HG02884 (cell line): ENCODE measurements at regions not wholly inside any gene's neighbourhood (a gene's known extent, or its start where the extent isn't known, plus 50 kb on each side); places are given as distances from the start of the nearest gene placed in this dataset.

Source experiments
- ATAC-seq: cut with Tn5 transposase; IDR thresholded peaks from one replicate; pipeline ENCODE4 v1.9.1; 2021; ENCODE audit warnings: mild to moderate bottlenecking, moderate library complexity; ENCODE audit not compliant: unreplicated experiment

- no peak for ATAC-seq
Measured at GRCh38 chr9:116059466-116059865, 94.1 kb upstream of the PAPPA start.

GRCh38 chr9:116060631-116061030, 93.0 kb upstream of the PAPPA start:
- ATAC-seq = no peak

DNA sequence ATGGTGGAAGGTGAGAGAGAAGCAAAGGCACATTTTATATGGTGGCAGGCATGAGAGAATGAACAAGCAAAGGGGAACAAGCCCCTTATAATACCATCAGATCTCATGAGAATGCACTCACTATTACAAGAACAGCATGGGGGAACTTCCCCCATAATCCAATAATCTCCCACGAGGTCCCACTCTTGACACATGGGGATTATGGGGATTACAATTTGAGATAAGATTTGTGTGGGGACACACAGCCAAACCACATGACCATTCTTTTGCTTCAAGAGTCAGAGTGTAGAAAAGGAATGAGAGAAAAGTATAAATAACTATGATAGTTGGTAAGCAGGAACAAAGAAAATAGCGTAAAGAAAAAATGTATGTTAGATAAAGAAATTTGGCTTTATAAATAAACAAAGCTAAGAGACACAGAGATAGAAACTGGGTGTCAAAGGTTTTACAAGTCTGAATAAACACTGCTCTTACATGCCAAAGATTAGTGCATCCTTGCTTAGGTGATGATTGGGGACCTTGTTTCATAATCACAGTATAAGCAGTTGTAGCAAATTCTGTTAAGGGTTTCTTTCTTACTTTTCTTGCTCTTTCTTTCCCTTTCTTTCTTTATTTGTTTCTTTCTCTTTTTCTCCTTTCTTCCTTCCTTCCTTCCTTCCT, 91.9 kb upstream of the PAPPA start:
- no peak for ATAC-seq

- no peak for ATAC-seq
Measured at GRCh38 chr9:116062206-116062550, 91.4 kb upstream of the PAPPA start.

- no peak for ATAC-seq
Measured at GRCh38 chr9:116064970-116065369, 88.6 kb upstream of the PAPPA start.

- no peak for ATAC-seq
Measured at GRCh38 chr9:116066221-116066620, 87.4 kb upstream of the PAPPA start.

- ATAC-seq = no peak
Measured at GRCh38 chr9:116067566-116067965, 86.0 kb upstream of the PAPPA start.

DNA sequence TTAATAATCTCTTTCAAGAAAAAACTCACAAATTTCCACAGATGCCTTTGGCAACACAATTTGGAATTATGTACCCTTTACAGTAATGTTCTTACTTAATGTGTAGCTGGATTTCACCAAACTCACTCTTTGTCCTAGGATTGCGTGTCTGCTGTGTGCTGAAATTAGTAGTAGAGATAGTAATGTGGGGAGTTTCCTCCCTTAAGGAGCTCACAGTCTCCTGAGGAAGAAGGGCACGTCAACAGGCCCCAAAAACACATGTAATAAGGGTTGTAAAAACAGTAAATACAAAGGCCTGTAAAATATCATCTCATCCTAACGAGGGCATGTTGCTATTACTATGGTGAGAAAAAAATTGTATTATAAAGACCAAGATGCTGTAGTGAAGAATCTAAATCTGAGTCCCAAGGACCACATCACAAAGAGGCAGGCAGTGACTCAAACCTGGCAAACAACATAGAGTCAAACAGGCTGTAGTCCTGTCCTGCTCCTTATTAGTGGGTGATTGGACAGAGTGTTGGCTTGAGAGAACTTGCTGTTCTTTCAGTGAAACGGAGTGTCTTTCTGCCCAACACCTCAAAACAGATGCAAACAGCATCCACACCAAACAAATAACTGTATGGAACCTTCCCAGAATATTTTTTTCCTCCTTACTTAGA, 83.2 kb upstream of the PAPPA start:
- no peak for ATAC-seq

- ATAC-seq = no peak
Measured at GRCh38 chr9:116072046-116072445, 81.5 kb upstream of the PAPPA start.

GRCh38 chr9:116073826-116074225, 79.8 kb upstream of the PAPPA start:
- ATAC-seq = no peak

GRCh38 chr9:116074658-116075057, 78.9 kb upstream of the PAPPA start:
- no peak for ATAC-seq

DNA sequence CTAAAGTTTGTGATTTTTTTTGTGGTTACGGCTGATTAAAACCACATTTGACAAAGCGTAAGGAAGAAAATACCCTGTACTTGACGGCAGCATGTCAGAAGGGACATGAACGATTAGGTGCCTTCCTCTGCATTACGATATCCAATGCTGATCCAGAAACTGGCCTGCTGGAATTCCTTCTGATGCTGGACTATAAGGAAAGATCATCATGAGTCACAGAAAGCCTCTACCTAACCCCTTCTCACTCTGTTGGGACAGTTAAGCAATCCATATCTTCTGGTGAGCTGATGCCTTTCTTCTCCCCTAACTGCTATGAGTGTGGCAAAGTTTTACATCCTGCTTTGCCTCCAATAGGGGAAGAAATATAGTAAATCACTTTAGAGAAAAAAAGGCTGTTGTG, 78.4 kb upstream of the PAPPA start:
- ATAC-seq = no peak

- ATAC-seq = no peak
Measured at GRCh38 chr9:116078640-116079039, 75.0 kb upstream of the PAPPA start.

- ATAC-seq = no peak
Measured at GRCh38 chr9:116080561-116080960, 73.0 kb upstream of the PAPPA start.

DNA sequence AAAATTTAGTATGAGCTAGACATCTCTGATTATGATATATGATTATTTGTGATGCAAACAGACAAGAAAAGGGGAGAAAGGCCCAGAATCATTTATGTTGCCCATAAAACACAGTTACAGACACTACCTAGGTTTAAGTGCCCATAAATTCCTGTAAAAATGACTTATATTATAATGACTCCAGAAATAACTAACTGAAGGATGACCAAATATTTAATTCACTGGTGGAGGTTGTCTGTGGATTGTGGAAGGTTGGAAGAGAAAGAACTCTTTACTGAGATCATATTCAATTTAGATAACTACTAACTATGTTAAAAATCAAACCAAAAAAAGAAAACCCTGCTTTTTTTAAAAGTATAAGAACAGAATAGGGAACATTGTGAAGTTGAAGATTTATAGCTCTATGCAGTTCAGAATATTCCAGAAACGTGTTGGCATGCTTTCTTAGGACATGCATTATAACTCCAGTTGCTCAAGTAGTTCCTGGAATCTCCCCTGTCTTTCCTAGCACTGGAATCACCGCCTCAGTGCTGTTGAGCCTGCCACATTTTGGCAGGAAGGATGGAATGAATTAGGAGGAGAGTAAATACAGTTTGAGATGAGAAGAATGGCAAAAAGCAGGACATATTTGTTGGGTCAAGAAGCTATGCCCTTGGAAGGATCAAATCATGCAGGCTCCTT, 72.0 kb upstream of the PAPPA start:
- no peak for ATAC-seq

GRCh38 chr9:116083837-116084236, 69.8 kb upstream of the PAPPA start:
- ATAC-seq = no peak

- no peak for ATAC-seq
Measured at GRCh38 chr9:116084497-116084896, 69.1 kb upstream of the PAPPA start.

- no peak for ATAC-seq
Measured at GRCh38 chr9:116087246-116087645, 66.3 kb upstream of the PAPPA start.

- ATAC-seq = no peak
Measured at GRCh38 chr9:116087751-116088194, 65.8 kb upstream of the PAPPA start.

GRCh38 chr9:116088396-116088795, 65.2 kb upstream of the PAPPA start:
- ATAC-seq = no peak

- no peak for ATAC-seq
Measured at GRCh38 chr9:116090030-116090770, 63.4 kb upstream of the PAPPA start.

- ATAC-seq = no peak
Measured at GRCh38 chr9:116094846-116095245, 58.7 kb upstream of the PAPPA start.
